Activated T-cell treated with anti-CD3 and anti-CD28 coated beads for 48 hours (primary cell): ENCODE measurements at regions not wholly inside any gene's neighbourhood (a gene's known extent, or its start where the extent isn't known, plus 50 kb on each side); places are given as distances from the start of the nearest gene placed in this dataset.
A peak's percentile ranks its signal among the peaks of the same experiment; 100 is the strongest.
"Not testable (repeated sequence)": the region's sequence is repeated elsewhere in the genome, so short reads cannot be mapped to it uniquely, and the experiment has no call there.

ENCODE experiments used
- DNase-seq: peaks from one replicate; pipeline ENCODE4 v3.0.0-alpha.2; 2020; ENCODE audit warnings: low read depth

GRCh38 chr7:149682038-149682437 is 91.3 kb downstream of the ZNF467 start:
- DNase-seq: no peak

DNA sequence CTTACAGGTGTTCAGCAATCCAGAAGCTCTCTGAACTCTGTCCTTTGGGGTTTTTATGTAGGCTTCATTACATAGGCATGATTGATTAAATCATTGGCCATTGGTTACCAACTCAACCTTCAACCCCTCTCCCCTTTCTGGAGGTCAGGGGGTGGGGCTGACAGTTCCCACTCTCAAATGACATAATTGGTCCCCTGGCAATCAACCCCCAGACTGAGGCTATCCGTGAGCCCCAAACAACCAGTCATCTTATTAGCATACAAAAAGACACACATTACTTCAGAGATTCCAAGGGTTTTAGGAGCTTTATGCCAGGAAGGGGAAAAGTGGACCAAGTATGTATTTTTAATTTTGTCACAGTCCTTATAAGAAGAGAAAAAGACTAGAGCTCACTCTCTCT is 92.1 kb downstream of the ZNF467 start:
- DNase-seq: no peak

DNA sequence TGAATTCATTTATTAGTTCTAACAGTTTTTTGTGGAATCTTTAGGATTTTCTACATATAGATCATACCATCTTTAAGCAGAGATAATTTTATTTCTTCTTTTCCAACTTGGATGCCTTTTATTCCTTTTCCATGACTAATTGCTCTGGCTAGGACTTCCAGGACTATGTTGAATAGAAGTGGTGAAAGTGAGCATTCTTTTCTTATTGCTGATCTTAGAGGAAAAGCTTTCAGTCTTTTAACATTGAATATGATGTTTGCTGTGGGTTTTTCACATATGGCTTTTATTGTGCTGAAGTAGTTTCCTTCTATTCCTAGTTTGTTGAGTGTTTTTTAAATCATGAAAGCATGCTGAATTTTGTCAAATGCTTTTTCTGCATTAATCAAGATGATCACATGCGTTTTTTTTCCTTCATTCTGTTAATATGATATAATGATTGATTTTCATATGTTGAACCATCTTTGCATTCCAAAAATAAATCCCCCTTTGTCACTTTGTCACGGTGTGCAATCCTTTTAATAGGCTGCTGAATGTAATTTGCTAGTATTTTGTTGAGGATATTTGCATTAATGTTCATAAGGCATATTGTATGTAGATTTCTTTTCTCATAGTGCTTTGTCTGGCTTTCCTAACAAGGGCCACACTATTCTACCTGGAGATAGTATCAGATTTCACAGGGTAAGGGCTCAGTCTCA is 92.9 kb downstream of the ZNF467 start:
- DNase-seq: no peak

- DNase-seq: not testable (repeated sequence)
These were observed 98.5 kb downstream of the ZNF467 start for GRCh38 chr7:149674728-149675385.

DNA sequence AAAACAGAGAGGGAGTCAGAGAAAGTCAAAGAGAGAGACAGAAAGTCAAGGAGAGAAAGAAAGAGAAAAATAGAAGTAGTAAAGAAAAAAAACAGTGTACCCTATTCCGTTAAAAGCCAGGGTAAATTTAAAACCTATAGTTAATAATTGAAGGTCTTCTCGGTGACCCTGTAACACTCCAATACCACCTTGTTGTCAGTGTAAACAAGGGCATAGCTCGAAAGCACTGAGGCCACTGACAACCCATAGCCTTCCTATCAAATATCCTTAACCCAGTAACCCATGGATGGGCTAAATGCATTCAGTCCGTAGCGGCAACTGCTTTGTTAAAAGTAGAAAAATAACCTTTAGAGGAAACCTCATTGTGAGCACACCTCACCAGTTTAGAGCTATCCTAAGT is 100.4 kb downstream of the ZNF467 start:
- no peak for DNase-seq

GRCh38 chr7:149670288-149670687 is 103.1 kb downstream of the ZNF467 start:
- no peak for DNase-seq

GRCh38 chr7:149669121-149669818 is 104.1 kb downstream of the ZNF467 start:
- peak; percentile 6 for DNase-seq

DNA sequence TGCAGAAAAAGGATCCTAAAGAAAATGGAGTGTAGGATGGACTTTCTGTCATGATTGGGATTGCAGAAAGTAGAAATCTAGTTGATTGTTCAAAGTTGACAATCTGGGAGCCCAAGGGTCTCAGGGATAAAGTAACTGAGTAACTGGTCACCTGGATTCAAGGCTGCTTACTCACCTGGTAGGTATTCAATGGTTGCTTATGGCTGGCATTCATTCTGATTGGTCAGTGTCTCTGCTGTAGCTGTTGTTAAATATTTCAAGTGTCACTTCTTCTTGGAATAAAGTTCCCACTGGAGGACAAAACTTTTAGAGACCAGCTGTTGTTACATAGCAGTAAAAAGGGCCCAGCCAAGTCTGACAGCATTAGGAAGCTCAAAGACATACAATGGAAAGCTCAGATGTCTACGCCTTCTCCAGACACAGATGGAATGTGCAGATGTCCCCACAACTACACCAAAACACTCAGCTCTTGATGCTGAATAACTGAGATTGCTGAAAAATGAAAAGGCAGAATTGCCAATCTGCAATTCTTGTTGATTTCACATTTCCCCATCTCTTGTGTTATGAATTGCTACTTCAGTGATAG is 106.9 kb downstream of the ZNF467 start:
- no peak for DNase-seq

DNA sequence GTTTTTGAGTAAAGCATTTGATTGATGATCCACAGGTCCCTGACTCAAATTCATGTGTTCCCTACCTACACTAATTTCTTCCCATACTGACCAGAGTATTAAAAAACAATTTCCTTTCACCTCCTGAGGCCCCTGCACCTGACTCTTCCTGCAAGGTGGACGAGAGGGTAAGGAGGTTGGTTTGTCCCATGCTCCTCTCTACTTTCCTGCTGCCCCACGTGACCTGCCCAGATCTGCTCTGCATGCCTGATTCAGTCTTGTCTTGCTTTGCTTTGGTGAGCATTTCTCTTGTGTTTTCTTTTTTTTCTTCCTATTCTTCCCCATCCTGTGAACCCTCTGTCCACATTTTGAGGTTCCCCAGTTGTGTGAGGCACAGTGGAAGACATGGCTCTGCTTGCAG is 107.8 kb downstream of the ZNF467 start:
- DNase-seq: not testable (repeated sequence)

GRCh38 chr7:149664666-149665065 is 108.7 kb downstream of the ZNF467 start:
- DNase-seq: no peak

DNA sequence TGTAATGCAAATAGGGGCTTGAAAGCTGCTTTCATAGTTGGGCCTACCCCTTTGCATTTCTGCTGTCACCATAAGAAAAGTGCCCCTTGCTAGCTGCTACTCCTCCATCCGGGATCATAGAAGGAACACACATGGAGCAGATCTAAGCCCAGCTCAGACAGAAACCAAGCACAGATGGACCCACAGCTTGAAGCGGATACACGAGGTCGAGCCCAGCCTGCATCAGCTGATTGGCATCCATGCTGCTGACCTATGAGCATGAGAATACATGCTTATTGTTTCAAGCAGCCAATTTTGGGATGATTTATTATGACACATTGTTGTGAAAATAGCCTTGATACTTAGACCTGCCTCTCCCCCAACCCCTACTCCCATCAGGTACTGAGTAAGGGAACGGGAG is 109.2 kb downstream of the ZNF467 start:
- no peak for DNase-seq

- peak; percentile 63 for DNase-seq
These were observed 110.7 kb downstream of the ZNF467 start for GRCh38 chr7:149662591-149663095.

DNA sequence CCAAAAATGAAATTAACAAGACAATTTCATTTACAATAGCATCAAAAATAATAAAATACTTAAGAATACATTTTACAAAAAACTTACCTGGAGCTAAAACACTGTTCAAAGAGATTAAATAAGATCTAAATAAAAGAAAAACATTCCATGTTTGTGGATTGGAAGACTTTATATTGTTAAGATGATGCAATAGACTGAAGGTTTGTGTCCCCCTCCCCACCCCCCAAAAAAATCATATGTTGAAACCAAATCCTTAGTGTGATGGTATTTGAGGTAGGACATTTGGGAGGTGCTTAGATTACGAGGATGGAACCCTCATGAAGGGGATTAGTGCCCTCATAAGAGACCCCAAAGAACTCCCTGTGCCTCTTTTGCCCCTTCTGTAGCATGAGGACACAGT is 117.6 kb downstream of the ZNF467 start:
- DNase-seq: no peak

- DNase-seq: no peak
These were observed 118.8 kb downstream of the ZNF467 start for GRCh38 chr7:149654588-149654987.

DNA sequence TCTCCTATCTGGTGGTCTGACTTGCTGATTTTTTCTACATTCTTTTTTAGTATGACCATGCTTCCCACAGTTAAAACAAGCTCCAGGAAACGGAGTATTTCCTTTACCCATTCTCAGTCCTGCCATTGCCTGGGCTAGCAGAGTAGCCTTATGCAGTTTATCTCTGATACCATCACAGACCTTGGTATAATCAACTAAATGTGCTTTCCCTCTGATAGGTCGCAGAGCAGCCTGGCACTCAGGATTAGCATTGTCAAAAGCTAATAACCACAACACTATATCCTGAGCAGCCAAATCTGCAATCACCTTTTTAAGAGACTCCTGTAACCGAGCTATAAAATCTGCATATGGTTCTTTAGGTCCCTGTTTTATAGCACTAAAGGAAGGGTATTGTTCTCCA is 123.2 kb downstream of the ZNF467 start:
- not testable (repeated sequence) for DNase-seq

GRCh38 chr7:149644754-149645153 is 128.6 kb downstream of the ZNF467 start:
- DNase-seq: no peak

GRCh38 chr7:149642589-149642988 is 130.8 kb downstream of the ZNF467 start:
- no peak for DNase-seq

- DNase-seq: no peak
These were observed 134.6 kb downstream of the ZNF467 start for GRCh38 chr7:149638566-149639320.

DNA sequence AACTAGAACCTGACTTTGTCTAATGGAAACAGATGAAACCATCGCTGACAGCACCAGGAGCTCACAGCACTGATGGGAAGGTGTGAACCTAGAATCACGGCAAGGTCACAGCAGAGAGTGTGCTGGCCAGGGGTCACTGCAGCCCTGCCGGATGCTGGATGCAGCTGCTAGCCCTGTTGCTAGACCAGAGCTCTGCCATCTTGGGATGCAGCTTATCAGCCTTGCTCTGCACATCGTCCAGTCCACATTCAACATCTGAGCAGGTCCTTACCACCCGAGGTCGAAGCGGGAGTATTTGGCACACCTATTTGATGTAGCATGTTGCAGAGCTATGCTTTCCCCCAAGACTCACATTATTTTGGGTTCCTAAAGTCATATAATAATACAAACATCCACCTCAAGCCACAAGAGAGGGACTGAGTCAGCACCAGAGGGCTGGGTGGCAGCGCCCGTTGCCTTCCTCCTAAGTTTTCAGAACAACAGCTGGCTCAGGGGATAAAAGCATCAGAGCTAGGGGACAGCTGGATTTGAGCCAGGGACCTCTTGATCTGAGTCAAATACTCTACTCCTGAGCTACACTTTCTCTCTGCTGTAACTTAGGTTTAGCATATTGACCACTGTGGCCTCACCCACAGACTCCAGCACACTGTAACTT is 135.3 kb downstream of the ZNF467 start:
- no peak for DNase-seq

GRCh38 chr7:149635561-149636329 is 137.6 kb downstream of the ZNF467 start:
- DNase-seq: peak; percentile 6
